Thoracic aorta (tissue), 2 donors: ENCODE measurements at regions not wholly inside any gene's neighbourhood (a gene's known extent, or its start where the extent isn't known, plus 50 kb on each side); places are given as distances from the start of the nearest gene placed in this dataset.

Experiments
- ATAC-seq: fragments of 150-250 bp; one replicate; pipeline ENCODE4 v1.8.0; 2017; ENCODE audit warnings: low read depth; ENCODE audit not compliant: insufficient number of reproducible peaks, low FRiP score
- DNase-seq: peaks from one replicate; pipeline ENCODE4 v3.0.0-alpha.2; 2020; ENCODE audit warnings: low spot score
- H3K27ac ChIP-seq, 2 donors: fragments of 200-600 bp; sonication (generic); 1 replicate in 1 of 2; 2 replicates in 1 of 2; pipeline ENCODE4 v1.5.1; 2016; ENCODE audit warnings: mild to moderate bottlenecking in 2 of 2, moderate library complexity in 2 of 2
- H3K27me3 ChIP-seq: fragments of 200-600 bp; sonication (generic); replicated peaks from 2 replicates; pipeline ENCODE4 v1.6.0; 2016; ENCODE audit warnings: mild to moderate bottlenecking; ENCODE audit not compliant: insufficient read depth
- H3K36me3 ChIP-seq: fragments of 200-600 bp; sonication (generic); one replicate; pipeline ENCODE4 v1.5.1; 2016
- H3K4me1 ChIP-seq, 2 donors: fragments of 200-600 bp; sonication (generic); 1 replicate in 1 of 2; 2 replicates in 1 of 2; pipeline versions ENCODE4 v1.5.1 to v1.6.0; 2016; ENCODE audit warnings: low read depth in 2 of 2, mild to moderate bottlenecking in 1 of 2; ENCODE audit not compliant: control insufficient read depth in 1 of 2
- H3K4me3 ChIP-seq: fragments of 200-600 bp; sonication (generic); 2 replicates; pipeline ENCODE4 v1.5.1; 2016; ENCODE audit warnings: mild to moderate bottlenecking
- H3K9me3 ChIP-seq: fragments of 200-600 bp; sonication (generic); 2 replicates; pipeline ENCODE4 v1.5.1; 2016
- TF ChIP-seq, protein P1 (sequence below): fragments of 200-600 bp; sonication (generic); IDR thresholded peaks from one replicate; pipeline ENCODE4 v1.5.1; 2019; ENCODE audit warnings: antibody characterized with exemption

DNA sequence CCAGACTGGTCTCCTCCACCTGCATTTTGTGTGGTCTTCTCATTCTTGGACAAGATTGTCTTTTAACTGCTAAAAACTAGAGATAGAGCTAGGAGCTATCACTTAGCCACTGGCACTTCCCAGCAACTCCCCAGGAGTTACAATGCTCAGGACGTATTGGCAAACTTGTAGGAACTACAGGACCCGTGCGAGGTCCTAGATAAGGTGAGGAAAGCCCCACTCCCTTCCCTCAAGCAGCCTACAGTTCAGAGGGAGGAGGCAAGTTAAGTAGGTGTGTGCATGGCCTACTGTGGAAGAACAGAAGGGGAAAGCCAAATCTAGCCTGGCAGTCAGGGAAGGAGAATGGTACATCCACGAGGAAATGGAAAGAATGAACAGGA lies 504.7 kb upstream of the PROK2 start:
- no peak overlapping the region for H3K27ac ChIP-seq
- H3K36me3 ChIP-seq = no peaks in the 10 kb centered on the region
- H3K27me3 ChIP-seq = no peaks in the 10 kb centered on the region
- DNase-seq (no peak), ATAC-seq (no peak)
- peaks cover 6 to 15% of the 10 kb centered on the region in 2 donors for H3K4me1 ChIP-seq
- TF ChIP-seq, protein P1, sequence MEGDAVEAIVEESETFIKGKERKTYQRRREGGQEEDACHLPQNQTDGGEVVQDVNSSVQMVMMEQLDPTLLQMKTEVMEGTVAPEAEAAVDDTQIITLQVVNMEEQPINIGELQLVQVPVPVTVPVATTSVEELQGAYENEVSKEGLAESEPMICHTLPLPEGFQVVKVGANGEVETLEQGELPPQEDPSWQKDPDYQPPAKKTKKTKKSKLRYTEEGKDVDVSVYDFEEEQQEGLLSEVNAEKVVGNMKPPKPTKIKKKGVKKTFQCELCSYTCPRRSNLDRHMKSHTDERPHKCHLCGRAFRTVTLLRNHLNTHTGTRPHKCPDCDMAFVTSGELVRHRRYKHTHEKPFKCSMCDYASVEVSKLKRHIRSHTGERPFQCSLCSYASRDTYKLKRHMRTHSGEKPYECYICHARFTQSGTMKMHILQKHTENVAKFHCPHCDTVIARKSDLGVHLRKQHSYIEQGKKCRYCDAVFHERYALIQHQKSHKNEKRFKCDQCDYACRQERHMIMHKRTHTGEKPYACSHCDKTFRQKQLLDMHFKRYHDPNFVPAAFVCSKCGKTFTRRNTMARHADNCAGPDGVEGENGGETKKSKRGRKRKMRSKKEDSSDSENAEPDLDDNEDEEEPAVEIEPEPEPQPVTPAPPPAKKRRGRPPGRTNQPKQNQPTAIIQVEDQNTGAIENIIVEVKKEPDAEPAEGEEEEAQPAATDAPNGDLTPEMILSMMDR = no peak
- no peak overlapping the region for H3K4me3 ChIP-seq
- H3K9me3 ChIP-seq = no peaks in the 10 kb centered on the region

DNA sequence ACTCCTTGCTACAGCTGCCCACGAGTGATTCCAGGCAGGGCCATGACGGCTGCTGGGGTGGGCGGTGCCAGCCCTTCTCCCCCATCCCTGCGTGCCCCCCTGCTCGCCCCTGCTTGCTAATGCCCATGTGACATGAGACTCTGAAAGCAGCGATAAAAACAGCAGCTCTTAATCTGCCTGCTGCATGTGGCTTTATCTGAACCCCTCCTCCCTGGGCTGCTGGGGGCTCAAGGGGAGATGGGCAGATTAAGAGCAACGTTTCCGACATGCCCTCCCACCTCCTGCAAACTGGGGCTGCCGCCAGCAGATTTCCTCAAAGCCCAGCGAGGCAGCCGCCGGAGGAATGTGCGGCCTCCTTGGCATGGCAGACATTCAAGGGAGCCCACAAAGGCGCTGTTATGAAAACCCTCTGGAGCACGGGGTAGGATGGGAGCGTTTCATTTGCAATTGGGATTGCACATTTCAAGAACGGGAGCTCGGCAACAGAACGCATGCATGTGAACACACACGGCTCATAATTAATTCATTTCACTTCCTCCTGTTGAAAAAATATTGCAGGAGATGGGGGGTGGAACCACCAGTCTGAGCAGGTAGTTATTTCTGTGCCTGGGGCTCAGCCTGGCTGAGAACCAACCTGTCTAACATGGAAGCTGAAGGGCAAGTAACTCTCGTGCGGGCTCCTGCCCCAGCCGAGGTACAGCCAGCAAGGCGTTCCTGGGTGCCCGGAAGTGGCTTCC lies 504.2 kb upstream of the PROK2 start:
- TF ChIP-seq, protein P1 = no peak
- Histone ChIP-seq H3K27me3 (no peaks in the 10 kb centered on the region), H3K9me3 (no peaks in the 10 kb centered on the region), H3K27ac (no peak overlapping the region), H3K36me3 (no peaks in the 10 kb centered on the region), H3K4me3 (peak overlapping the region; percentile 64), H3K4me1 (peaks cover 6 to 15% of the 10 kb centered on the region in 2 donors)
- DNase-seq (no peak), ATAC-seq (peak; percentile 14)

DNA sequence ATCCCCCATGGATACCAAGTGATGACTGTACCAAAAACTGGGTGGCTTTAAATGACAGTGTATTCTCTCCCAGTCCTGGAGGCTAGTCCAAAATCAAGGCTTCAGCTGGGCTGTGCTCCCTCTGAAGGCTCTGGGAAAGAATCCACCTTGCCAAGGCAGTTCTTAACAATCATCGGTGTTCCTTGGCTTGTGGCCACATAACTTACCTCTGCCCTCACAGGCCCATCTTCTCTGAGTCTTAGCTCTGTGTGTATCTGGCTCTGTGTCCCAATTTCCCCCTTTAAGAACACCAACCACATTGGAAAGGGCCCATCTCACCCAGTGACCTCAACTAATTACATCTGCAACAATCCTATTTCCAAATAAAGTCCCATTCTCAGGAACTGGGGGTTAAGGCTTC lies 503.0 kb upstream of the PROK2 start:
- H3K27me3 ChIP-seq = no peaks in the 10 kb centered on the region
- no peaks in the 10 kb centered on the region for H3K36me3 ChIP-seq
- H3K9me3 ChIP-seq = no peaks in the 10 kb centered on the region
- TF ChIP-seq, protein P1 = no peak
- no peak overlapping the region for H3K4me3 ChIP-seq
- ATAC-seq (no peak), DNase-seq (no peak)
- peaks cover 6 to 15% of the 10 kb centered on the region in 2 donors for H3K4me1 ChIP-seq
- H3K27ac ChIP-seq = no peak overlapping the region

DNA sequence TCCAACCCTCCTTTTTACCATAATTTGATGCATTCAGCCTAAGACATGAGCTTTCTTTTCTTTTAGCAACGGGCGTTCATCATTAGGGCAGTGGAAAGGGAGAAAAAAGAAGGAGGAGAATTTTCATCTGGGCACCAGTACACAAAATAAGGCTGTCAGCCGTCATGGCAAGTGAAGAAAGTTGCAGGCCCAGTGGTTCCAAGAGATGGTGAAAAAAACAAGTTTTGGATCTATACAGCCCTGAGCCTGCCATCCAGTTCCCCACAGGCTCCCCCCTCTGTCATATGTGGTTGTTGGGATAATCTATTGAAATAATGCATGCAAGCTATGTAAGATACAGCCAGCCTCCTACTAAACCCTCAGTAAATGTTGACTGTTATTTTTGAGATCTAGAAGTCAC lies 500.6 kb upstream of the PROK2 start:
- H3K27ac ChIP-seq = no peak overlapping the region
- ATAC-seq = no peak
- no peak for DNase-seq
- TF ChIP-seq, protein P1 = no peak
- H3K4me1 ChIP-seq = peaks cover 6 to 15% of the 10 kb centered on the region in 2 donors
- no peak overlapping the region for H3K4me3 ChIP-seq
- no peaks in the 10 kb centered on the region for H3K36me3 ChIP-seq
- H3K27me3 ChIP-seq = no peaks in the 10 kb centered on the region
- H3K9me3 ChIP-seq = no peaks in the 10 kb centered on the region

DNA sequence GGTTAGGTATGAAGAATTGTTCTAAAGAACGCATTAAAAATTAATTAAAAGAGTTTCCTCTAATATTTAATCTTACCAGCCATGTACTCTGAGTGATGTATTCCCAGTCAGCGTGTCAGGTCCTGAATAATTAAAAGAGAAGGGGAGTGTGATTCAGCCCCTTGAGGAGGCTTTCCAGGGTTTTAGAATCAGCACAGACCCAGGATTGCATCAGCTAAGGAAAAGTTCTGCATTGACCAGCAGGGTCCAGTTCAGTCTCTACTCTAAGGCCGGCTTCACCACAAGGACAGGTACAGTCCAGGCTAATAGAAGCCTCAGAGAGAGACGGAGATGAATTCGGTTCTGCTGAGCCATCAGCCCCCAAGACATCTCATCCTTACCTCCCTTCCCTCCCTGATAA lies 499.5 kb upstream of the PROK2 start:
- ATAC-seq = no peak
- no peak for DNase-seq
- H3K9me3 ChIP-seq = no peaks in the 10 kb centered on the region
- no peaks in the 10 kb centered on the region for H3K27me3 ChIP-seq
- H3K4me3 ChIP-seq = no peak overlapping the region
- H3K27ac ChIP-seq = no peak overlapping the region
- TF ChIP-seq, protein P1 = no peak
- no peaks in the 10 kb centered on the region for H3K36me3 ChIP-seq
- H3K4me1 ChIP-seq = peaks cover 6 to 19% of the 10 kb centered on the region in 2 donors
